ENCODE measurements at regions not wholly inside any gene's neighbourhood (a gene's known extent, or its start where the extent isn't known, plus 50 kb on each side); places are given as distances from the start of the nearest gene placed in this dataset.

DNA sequence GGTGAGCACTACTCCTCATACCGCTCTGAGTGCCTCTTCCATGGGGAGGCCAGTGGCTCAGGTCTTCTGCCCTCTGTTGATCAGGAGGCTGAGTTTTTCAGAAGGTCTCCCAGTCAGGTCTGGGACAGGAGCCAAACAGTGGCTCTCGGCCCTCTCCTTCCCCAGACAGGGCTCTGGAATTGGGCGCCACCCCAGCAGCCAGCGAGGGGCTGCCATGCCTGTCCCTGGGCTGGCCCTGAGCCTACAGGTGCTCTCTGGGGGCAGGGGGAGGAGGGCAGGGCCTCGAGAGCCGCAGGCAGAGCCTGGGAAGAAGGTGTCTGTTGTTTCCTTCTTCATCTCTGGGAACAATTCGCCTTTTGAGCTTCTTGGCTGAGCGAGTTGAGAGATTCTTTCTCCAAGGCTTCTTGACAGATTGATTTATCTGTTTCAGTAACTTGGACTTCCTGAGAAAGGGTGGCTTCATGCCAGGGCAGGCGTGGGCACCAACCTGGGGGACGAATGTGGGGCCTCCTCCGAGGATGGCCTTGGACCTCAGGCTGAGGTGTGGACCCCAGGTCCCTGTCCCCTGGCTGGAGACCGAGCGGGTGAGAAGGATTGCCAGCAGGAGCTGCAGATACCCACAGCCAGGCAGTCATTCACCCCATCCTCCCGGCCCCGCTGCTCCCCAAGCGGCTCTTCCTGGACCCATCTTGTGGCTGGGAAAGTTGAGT lies 64.7 kb upstream of the GLI2 start:
- Histone ChIP-seq H3K9me3 (replicated peaks; ENCODE audit: control insufficient read depth, insufficient read depth, low read depth, low read length) (no peaks in the 10 kb centered on the region), H3K9me1 (ENCODE audit: control insufficient read depth, insufficient read depth, low read length) (no peaks in the 10 kb centered on the region), H3K27ac (ENCODE audit: extremely low read depth, low read depth, low read length) (no peak overlapping the region), H3K4me3 (no peak overlapping the region), H4K20me1 (replicated peaks; ENCODE audit: control insufficient read depth, insufficient read depth, low read length) (peaks cover 3% of the 10 kb centered on the region; the same call in 1 of the 2 replicates), H3K36me3 (ENCODE audit: control insufficient read depth, insufficient read depth, low read length) (no peaks in the 10 kb centered on the region), H2AFZ (ENCODE audit: low read depth, low read length) (no peak overlapping the region), H3K9ac (ENCODE audit: insufficient read depth in 1 of 2, low read depth in 2 of 2, low read length in 2 of 2) (no peak overlapping the region; a peak in 1 of 4 replicates), H3K79me2 (ENCODE audit: control insufficient read depth, insufficient read depth, low read length) (no peaks in the 10 kb centered on the region), H3K4me1 (replicated peaks in 1 of 2; ENCODE audit: control insufficient read depth in 2 of 2, insufficient read depth in 2 of 2, low read length in 2 of 2) (peaks cover 0 to 12% of the 10 kb centered on the region in 2 experiments; a peak in 2 of 5 replicates), H3K27me3 (ENCODE audit: control insufficient read depth in 2 of 2, insufficient read depth in 2 of 2, low read length in 2 of 2) (peaks cover 2 to 49% of the 10 kb centered on the region in 2 experiments; a peak in 4 of 5 replicates), H3K4me2 (ENCODE audit: insufficient read depth, low read length) (no peak overlapping the region)
- intact Hi-C loops (cut with micrococcal nuclease): loop anchor here (10.0 kb wide), 1 partner anchor 356 kb away; no protein-coding TSS in a partner anchor
- under 1% methylated on average over 15 of the region's 16 CpGs for WGBS (ENCODE audit: insufficient coverage, low coverage, missing lambda C conversion rate)
- ChIA-PET POLR2A (interaction anchor here (0.7 kb wide), 1 partner anchor 18 kb away, joined by 3 read pairs; no protein-coding TSS in a partner anchor), CTCF (ENCODE audit: low intra/inter-chr PET ratio) (no interaction called here)
- no peak for FAIRE-seq
- DNase-seq (ENCODE audit: extremely low read depth in 1 of 4, low spot score in 3 of 4): no peak
- no TSS peak for BruUV-seq (replicated peaks)
- in situ Hi-C loops (cut with MboI): loop anchor here (10.0 kb wide), 1 partner anchor 326 kb away; the partner anchor contains the start of gene INHBB
- no peak for ATAC-seq
- no peak for TF ChIP-seq ZNF695 (CRISPR knock-in tag; IDR thresholded peaks at IDR 0.05)
- TF ChIP-seq IFI16 (CRISPR knock-in tag; IDR thresholded peaks at IDR 0.05): no peak
- TF ChIP-seq ARNT (IDR thresholded peaks at IDR 0.05): no peak
- TF ChIP-seq MED1 (CRISPR knock-in tag; IDR thresholded peaks at IDR 0.05; ENCODE audit: borderline replicate concordance): no peak
- TF ChIP-seq GABPB2 (CRISPR knock-in tag; conservative IDR thresholded peaks at IDR 0.05): no peak
